NCI-H2081 treated with DMSO at 0.1 percent for 48 hours (cell line): ENCODE measurements at regions not wholly inside any gene's neighbourhood (a gene's known extent, or its start where the extent isn't known, plus 50 kb on each side); places are given as distances from the start of the nearest gene placed in this dataset.

ENCODE experiments used
- DNase-seq: peaks from one replicate; lab custom pipeline; 2025; lab: John Stamatoyannopoulos, UW

GRCh38 chr6:93083337-93084230 lies 335.8 kb downstream of the EPHA7 start:
- DNase-seq: no peak

- DNase-seq: no peak
Measured at GRCh38 chr6:93081901-93082300, 337.5 kb downstream of the EPHA7 start.

GRCh38 chr6:93079061-93079460 lies 340.3 kb downstream of the EPHA7 start:
- no peak for DNase-seq

GRCh38 chr6:93073811-93074210 lies 345.5 kb downstream of the EPHA7 start:
- no peak for DNase-seq

GRCh38 chr6:93069856-93070255 lies 349.5 kb downstream of the EPHA7 start:
- DNase-seq: no peak

- DNase-seq: no peak
Measured at GRCh38 chr6:93059911-93060310, 359.4 kb downstream of the EPHA7 start.

GRCh38 chr6:93057584-93057983 lies 361.8 kb downstream of the EPHA7 start:
- no peak for DNase-seq

GRCh38 chr6:93048381-93048780 lies 371.0 kb downstream of the EPHA7 start:
- DNase-seq: no peak

GRCh38 chr6:93047033-93047432 lies 372.3 kb downstream of the EPHA7 start:
- no peak for DNase-seq

GRCh38 chr6:93045156-93045555 lies 374.2 kb downstream of the EPHA7 start:
- DNase-seq: no peak

- DNase-seq: no peak
Measured at GRCh38 chr6:93040375-93040774, 379.0 kb downstream of the EPHA7 start.

- no peak for DNase-seq
Measured at GRCh38 chr6:93036835-93037234, 382.5 kb downstream of the EPHA7 start.

- no peak for DNase-seq
Measured at GRCh38 chr6:93035756-93036155, 383.6 kb downstream of the EPHA7 start.

- DNase-seq: no peak
Measured at GRCh38 chr6:93021235-93021915, 398.0 kb downstream of the EPHA7 start.

- no peak for DNase-seq
Measured at GRCh38 chr6:93017626-93018025, 401.7 kb downstream of the EPHA7 start.

- DNase-seq: no peak
Measured at GRCh38 chr6:93017213-93017612, 402.1 kb downstream of the EPHA7 start.

- DNase-seq: no peak
Measured at GRCh38 chr6:93013054-93013453, 406.3 kb downstream of the EPHA7 start.

GRCh38 chr6:93008375-93008774 lies 411.0 kb downstream of the EPHA7 start:
- no peak for DNase-seq

- DNase-seq: no peak
Measured at GRCh38 chr6:92989656-92990055, 429.7 kb downstream of the EPHA7 start.

- DNase-seq: no peak
Measured at GRCh38 chr6:92979281-92979680, 440.1 kb downstream of the EPHA7 start.

GRCh38 chr6:92977018-92977417 lies 442.3 kb downstream of the EPHA7 start:
- DNase-seq: no peak

GRCh38 chr6:92967362-92967761 lies 452.0 kb downstream of the EPHA7 start:
- no peak for DNase-seq

GRCh38 chr6:92962846-92963245 lies 456.5 kb downstream of the EPHA7 start:
- DNase-seq: no peak
